HG03442 (cell line): ENCODE measurements at regions not wholly inside any gene's neighbourhood (a gene's known extent, or its start where the extent isn't known, plus 50 kb on each side); places are given as distances from the start of the nearest gene placed in this dataset.
"Not testable (repeated sequence)": the region's sequence is repeated elsewhere in the genome, so short reads cannot be mapped to it uniquely, and the experiment has no call there.

Source experiments
- ATAC-seq: cut with Tn5 transposase; IDR thresholded peaks from one replicate; pipeline ENCODE4 v1.9.1; 2021; ENCODE audit warnings: mild to moderate bottlenecking, moderate library complexity; ENCODE audit not compliant: unreplicated experiment

- ATAC-seq: no peak
Observed at GRCh38 chr3:89742546-89742945, 635.1 kb downstream of the EPHA3 start.

- not testable (repeated sequence) for ATAC-seq
Observed at GRCh38 chr3:89747541-89748278, 640.3 kb downstream of the EPHA3 start.

GRCh38 chr3:89762405-89762804, 655.0 kb downstream of the EPHA3 start:
- no peak for ATAC-seq

GRCh38 chr3:89783341-89783927, 676.0 kb downstream of the EPHA3 start:
- ATAC-seq: no peak

- ATAC-seq: no peak
Observed at GRCh38 chr3:89787485-89787884, 680.1 kb downstream of the EPHA3 start.

GRCh38 chr3:89787979-89788378, 680.6 kb downstream of the EPHA3 start:
- ATAC-seq: no peak

GRCh38 chr3:89795506-89795905, 688.1 kb downstream of the EPHA3 start:
- no peak for ATAC-seq

GRCh38 chr3:89802881-89803280, 695.5 kb downstream of the EPHA3 start:
- ATAC-seq: no peak

- no peak for ATAC-seq
Observed at GRCh38 chr3:89803711-89804110, 696.3 kb downstream of the EPHA3 start.

- ATAC-seq: no peak
Observed at GRCh38 chr3:89806166-89806565, 698.7 kb downstream of the EPHA3 start.

GRCh38 chr3:89808680-89809197, 701.3 kb downstream of the EPHA3 start:
- no peak for ATAC-seq

GRCh38 chr3:89813500-89813899, 706.1 kb downstream of the EPHA3 start:
- no peak for ATAC-seq

- ATAC-seq: no peak
Observed at GRCh38 chr3:89841041-89841440, 733.6 kb downstream of the EPHA3 start.

GRCh38 chr3:89845053-89845452, 737.6 kb downstream of the EPHA3 start:
- no peak for ATAC-seq

GRCh38 chr3:89847955-89848354, 740.5 kb downstream of the EPHA3 start:
- ATAC-seq: no peak

- ATAC-seq: no peak
Observed at GRCh38 chr3:89851974-89852621, 744.7 kb downstream of the EPHA3 start.

- ATAC-seq: no peak
Observed at GRCh38 chr3:89859757-89860156, 752.3 kb downstream of the EPHA3 start.

- ATAC-seq: no peak
Observed at GRCh38 chr3:89867286-89867685, 759.9 kb downstream of the EPHA3 start.

- no peak for ATAC-seq
Observed at GRCh38 chr3:89876116-89876515, 768.7 kb downstream of the EPHA3 start.

- no peak for ATAC-seq
Observed at GRCh38 chr3:89877230-89877629, 769.8 kb downstream of the EPHA3 start.

- no peak for ATAC-seq
Observed at GRCh38 chr3:89889386-89889785, 782.0 kb downstream of the EPHA3 start.

GRCh38 chr3:89908711-89909213, 801.3 kb downstream of the EPHA3 start:
- no peak for ATAC-seq
